Testis (tissue), 2 donors: ENCODE measurements at regions not wholly inside any gene's neighbourhood (a gene's known extent, or its start where the extent isn't known, plus 50 kb on each side); places are given as distances from the start of the nearest gene placed in this dataset.

Experiments
- DNase-seq: peaks from one replicate; pipeline ENCODE4 v3.0.0-alpha.2; 2019
- H3K27ac ChIP-seq, 2 donors: fragments of 200-600 bp; sonication (generic); one replicate each; pipeline ENCODE4 v1.5.1; 2019
- H3K27me3 ChIP-seq: fragments of 200-600 bp; sonication (generic); one replicate; pipeline ENCODE4 v1.5.1; 2019
- H3K36me3 ChIP-seq: fragments of 200-600 bp; sonication (generic); one replicate; pipeline ENCODE4 v1.5.1; 2017; ENCODE audit warnings: low read depth; ENCODE audit errors: missing control alignments
- H3K4me1 ChIP-seq: fragments of 200-600 bp; sonication (generic); one replicate; pipeline ENCODE4 v1.5.1; 2019
- H3K4me3 ChIP-seq, 2 donors: fragments of 200-600 bp; sonication (generic); one replicate each; pipeline ENCODE4 v1.5.1; 2017 to 2019
- H3K9me3 ChIP-seq: fragments of 200-600 bp; sonication (generic); one replicate; pipeline ENCODE4 v1.5.1; 2017
- CTCF ChIP-seq, 3 experiments: fragments of 450-650 bp in 2 of 3; fragments of 200-600 bp in 1 of 3; sonication (generic) in 1 of 3; IDR thresholded peaks; one replicate each; pipeline ENCODE4 v1.5.1; 2016 to 2019; ENCODE audit warnings: antibody characterized with exemption in 3 of 3, mild to moderate bottlenecking in 2 of 3, moderate library complexity in 1 of 3
- POLR2A ChIP-seq: fragments of 450-650 bp; IDR thresholded peaks from one replicate; pipeline ENCODE4 v1.6.1; 2017; ENCODE audit warnings: antibody characterized with exemption, mild to moderate bottlenecking, moderate library complexity
- WGBS, 2 donors: methylation state at CpG; one replicate each; pipeline ENCODE4 v1.1.5; 2018; 5-methylcytosine and 5-hydroxymethylcytosine counted together
- intact Hi-C: fragments of 100-400 bp; cut with DNase I; formaldehyde crosslinking; loops from one replicate; pipeline ENCODE4 v1.15.1; 2023; ENCODE audit warnings: low total_unique reads

- no peaks in the 10 kb centered on the region for H3K36me3 ChIP-seq
- no peak overlapping the region for H3K27ac ChIP-seq
- TF ChIP-seq POLR2A (no peak), CTCF (IDR thresholded peaks at IDR 0.05) (no peak)
- 52 to 57% methylated on average over 2 of the region's 2 CpGs for WGBS, 2 donors
- H3K4me3 ChIP-seq = no peak overlapping the region
- H3K27me3 ChIP-seq = no peaks in the 10 kb centered on the region
- H3K4me1 ChIP-seq = no peaks in the 10 kb centered on the region
- DNase-seq = no peak
- H3K9me3 ChIP-seq = no peaks in the 10 kb centered on the region
- intact Hi-C loops = no loop called here
Observed at GRCh38 chr4:126038502-126039144, 723.9 kb downstream of the FAT4 start.

GRCh38 chr4:126046081-126046614 lies 731.4 kb downstream of the FAT4 start:
- WGBS, 2 donors = 67 to 85% methylated on average over 2 of the region's 2 CpGs
- intact Hi-C loops = no loop called here
- Histone ChIP-seq H3K4me3 (no peak overlapping the region), H3K27me3 (no peaks in the 10 kb centered on the region), H3K4me1 (no peaks in the 10 kb centered on the region), H3K27ac (no peak overlapping the region), H3K9me3 (no peaks in the 10 kb centered on the region), H3K36me3 (no peaks in the 10 kb centered on the region)
- no peak for TF ChIP-seq POLR2A
- no peak for TF ChIP-seq CTCF (IDR thresholded peaks at IDR 0.05)
- DNase-seq = no peak

GRCh38 chr4:126047114-126047513 lies 732.4 kb downstream of the FAT4 start:
- Histone ChIP-seq H3K4me1 (no peaks in the 10 kb centered on the region), H3K27ac (no peak overlapping the region), H3K9me3 (no peaks in the 10 kb centered on the region), H3K4me3 (no peak overlapping the region), H3K36me3 (no peaks in the 10 kb centered on the region), H3K27me3 (no peaks in the 10 kb centered on the region)
- 87 to 96% methylated on average over 1 of the region's 1 CpG for WGBS, 2 donors
- intact Hi-C loops = no loop called here
- no peak for TF ChIP-seq CTCF (IDR thresholded peaks at IDR 0.05)
- TF ChIP-seq POLR2A = no peak
- DNase-seq = no peak

GRCh38 chr4:126051689-126052424 lies 737.1 kb downstream of the FAT4 start:
- intact Hi-C loops = no loop called here
- no peak overlapping the region for H3K27ac ChIP-seq
- H3K27me3 ChIP-seq = no peaks in the 10 kb centered on the region
- H3K9me3 ChIP-seq = no peaks in the 10 kb centered on the region
- TF ChIP-seq POLR2A = no peak
- TF ChIP-seq CTCF (IDR thresholded peaks at IDR 0.05) = no peak
- no peak for DNase-seq
- H3K4me3 ChIP-seq = no peak overlapping the region
- no peaks in the 10 kb centered on the region for H3K4me1 ChIP-seq
- WGBS, 2 donors = 46 to 51% methylated on average over 1 of the region's 1 CpG
- H3K36me3 ChIP-seq = no peaks in the 10 kb centered on the region
